GM21528 (cell line): ENCODE measurements at regions not wholly inside any gene's neighbourhood (a gene's known extent, or its start where the extent isn't known, plus 50 kb on each side); places are given as distances from the start of the nearest gene placed in this dataset.

Source experiments
- ATAC-seq: cut with Tn5 transposase; IDR thresholded peaks from one replicate; pipeline ENCODE4 v1.9.1; 2021; ENCODE audit warnings: mild to moderate bottlenecking, moderate library complexity; ENCODE audit not compliant: unreplicated experiment, low FRiP score

DNA sequence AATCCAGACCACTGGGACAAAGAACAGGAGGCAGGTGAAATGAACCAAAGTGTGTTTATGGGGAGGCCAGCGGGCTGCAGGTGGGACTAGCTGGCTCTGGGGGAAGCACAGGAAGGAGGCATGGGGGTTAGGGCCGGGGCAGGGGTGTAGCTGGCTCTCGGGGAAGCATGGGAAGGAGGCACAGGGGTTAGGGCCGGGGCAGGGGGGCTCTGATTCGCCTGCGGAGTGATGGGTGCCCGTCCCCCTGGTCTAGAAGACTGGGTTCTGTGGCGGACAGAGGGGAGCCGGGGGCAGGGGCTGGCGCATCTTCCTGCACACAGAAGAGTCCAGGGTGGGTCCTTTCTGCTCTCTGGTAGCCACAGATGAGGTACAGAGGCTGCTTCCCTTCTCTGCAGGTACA is 310.3 kb downstream of the TMEM121 start:
- ATAC-seq = no peak

DNA sequence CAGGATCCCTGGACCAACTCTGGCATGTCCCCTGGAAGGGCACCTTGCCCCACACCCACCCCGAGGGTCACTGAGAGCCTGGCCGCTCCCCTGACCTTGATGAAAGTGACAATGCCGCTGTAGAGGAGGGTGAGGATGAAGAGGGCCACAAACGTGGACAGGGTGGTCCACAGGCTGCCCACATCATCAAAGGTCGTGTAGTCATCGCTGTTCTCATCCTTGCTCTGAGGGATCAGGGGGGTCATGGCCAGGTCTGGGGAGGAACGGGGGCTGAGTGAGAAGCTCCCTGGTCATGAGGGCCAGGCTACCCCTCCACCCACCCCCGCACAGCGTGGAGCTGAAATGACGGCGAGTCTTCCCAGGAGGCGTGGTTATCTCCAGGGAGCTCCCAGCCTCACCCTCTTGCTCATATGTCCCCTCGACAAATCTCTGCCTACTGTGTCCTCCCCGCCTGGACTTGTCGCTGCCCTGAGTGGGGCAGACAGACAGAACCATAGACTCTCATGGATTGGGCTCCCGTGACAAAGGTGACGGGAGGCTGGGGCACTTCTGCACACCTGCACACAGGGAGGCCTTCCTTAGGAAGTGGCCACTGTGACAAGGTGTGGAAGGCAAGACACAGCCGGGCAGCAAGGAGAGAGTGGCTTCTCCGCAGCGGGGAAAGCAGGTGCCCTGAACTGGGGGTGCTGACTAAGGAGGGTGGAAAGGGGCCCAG is 311.1 kb downstream of the TMEM121 start:
- no peak for ATAC-seq

GRCh38 chr14:105838107-105838506 is 311.7 kb downstream of the TMEM121 start:
- ATAC-seq = no peak

GRCh38 chr14:105838591-105839424 is 312.4 kb downstream of the TMEM121 start:
- ATAC-seq = no peak

GRCh38 chr14:105839425-105840265 is 313.3 kb downstream of the TMEM121 start:
- no peak for ATAC-seq

DNA sequence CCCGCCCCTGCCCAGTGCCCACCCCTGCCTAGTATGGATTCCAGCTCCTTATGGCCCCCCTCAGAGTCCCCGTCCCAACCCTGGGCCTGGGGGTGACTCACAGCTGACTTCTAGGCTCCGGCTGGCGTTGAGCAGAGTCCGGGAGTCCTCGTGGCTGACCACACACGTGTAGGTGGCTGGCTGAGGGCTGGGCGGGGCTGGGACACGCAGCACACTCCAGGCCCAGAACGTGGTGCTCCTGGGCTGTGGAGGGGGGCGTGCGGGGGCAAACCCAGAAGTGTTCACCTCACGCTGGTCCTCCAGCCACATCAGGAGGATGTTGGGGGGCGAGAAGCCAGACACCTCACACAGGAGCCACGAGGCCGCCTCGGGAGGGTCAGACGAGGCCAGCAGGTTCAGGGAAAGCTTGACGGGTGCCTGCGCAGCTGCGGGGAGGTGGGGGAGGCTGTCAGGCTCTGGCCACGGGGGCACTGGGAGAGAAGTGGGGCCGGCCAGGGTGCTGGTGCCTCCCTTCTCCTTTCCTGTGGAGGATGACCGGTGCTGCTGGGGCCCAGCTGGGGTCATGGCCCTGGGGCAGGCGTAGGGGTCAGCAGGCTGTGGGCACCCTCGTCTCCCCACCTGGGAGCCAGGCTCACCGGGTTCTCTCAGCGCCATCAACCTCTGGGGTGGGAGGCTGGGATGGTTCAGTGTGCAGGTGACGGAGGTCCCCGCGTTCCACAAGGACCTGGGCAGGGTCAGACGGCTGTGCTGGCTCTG is 314.1 kb downstream of the TMEM121 start:
- ATAC-seq = no peak

DNA sequence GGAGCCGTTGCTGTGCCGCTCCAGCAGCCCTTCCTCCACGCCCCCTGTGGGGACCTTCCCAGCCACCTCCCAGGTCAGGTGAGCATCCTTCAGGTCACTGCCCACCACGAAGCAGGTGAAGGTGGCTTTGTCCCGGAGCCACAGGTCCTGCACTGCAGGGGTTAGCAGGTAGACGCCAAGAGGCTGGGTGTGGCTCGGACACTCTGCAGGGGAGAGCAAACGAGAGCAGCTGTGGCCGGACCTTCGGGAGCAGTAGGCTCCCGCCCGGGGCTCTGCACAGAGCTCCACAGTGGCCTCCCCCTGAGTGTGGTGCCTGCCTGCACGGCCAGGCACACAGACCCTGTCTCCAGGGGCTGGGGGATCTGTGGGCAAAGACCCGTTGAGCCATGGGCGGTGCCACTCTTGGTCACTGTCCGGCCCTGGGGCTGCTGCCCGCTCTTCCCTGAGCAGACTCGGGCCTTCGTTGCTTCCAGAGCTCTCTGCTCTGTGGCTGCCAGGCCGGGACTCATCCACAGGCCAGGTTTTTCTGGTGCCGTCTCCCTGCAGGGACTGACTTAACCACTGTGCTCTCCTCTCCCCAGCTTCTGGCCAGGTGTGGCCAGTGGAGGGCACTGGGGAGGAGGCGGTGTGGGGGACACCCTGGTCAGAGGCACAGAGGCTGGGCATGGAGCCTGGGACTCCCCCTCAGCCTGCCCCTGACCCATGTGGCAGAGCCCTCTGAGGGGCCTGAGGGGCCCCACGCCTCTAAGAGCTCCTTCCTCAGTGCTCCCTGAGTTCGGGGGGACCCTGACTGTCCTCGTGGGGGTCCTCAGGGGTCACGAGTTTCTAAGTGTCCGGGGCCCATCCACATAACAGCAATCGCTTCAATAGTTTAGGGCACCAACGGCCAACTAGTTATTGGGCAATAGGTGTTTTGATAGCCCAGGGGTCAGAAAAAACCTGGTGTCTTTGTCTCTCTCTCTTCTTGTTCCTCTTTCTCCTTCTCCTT is 314.9 kb downstream of the TMEM121 start:
- no peak for ATAC-seq

- no peak for ATAC-seq
Observed at GRCh38 chr14:105842105-105842504, 315.7 kb downstream of the TMEM121 start.

DNA sequence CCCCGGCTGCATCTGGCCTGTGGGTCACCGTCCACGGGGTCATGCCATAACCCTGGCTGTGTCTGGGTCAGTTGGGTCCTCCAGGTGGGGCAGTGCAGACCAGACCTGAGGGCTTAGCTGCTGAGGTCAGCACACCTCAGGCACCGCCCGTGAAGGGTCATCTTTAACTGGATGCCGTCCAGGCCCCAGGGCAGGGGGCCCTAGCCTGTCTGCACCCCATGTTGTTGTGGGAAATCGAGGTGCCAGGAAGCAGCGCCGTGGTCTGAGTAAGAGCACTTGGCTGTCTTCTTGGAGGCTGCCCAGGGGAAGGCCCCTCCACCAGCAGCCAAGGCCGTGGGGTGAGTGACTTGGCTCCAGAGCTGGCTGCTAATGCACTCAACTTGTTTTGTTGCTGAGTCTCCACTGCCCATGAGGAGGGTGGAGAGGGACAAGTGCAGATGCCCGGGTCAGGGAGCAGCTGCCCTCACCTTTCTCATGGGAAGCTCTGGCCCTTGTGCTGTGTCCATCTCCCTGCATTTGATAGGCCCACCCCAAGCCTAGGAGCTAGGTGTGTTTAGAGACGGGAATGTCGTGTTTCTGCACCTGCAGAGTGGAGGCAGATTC is 317.2 kb downstream of the TMEM121 start:
- no peak for ATAC-seq

DNA sequence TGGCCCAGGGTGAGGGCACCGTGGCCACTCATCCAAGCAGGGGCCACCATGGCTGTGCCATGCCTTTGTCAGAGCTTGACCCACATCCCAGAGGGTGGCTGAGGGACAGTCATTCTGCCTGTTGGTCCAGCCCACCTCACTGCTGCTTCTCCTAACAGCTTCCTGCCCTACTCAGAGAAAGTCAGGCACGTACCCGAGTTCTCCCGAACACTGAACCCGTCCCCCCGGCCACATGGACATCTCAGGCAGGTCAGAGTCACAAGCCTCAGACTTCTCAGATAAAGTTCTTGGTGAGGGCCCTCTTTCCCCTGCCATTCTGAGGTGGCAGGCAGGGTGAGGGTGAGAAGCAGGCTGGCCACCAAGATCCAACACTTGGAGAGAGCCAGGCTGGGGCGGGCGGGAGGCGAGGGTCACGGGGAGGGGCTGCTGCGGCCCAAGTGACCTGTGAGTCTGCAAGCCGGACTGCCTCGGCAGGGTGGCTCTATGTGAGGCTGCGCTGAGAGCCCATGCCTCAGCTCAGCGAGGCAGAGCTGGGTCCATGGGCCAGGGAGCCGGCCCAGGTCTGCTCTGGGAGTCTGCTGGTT is 317.8 kb downstream of the TMEM121 start:
- ATAC-seq = no peak

DNA sequence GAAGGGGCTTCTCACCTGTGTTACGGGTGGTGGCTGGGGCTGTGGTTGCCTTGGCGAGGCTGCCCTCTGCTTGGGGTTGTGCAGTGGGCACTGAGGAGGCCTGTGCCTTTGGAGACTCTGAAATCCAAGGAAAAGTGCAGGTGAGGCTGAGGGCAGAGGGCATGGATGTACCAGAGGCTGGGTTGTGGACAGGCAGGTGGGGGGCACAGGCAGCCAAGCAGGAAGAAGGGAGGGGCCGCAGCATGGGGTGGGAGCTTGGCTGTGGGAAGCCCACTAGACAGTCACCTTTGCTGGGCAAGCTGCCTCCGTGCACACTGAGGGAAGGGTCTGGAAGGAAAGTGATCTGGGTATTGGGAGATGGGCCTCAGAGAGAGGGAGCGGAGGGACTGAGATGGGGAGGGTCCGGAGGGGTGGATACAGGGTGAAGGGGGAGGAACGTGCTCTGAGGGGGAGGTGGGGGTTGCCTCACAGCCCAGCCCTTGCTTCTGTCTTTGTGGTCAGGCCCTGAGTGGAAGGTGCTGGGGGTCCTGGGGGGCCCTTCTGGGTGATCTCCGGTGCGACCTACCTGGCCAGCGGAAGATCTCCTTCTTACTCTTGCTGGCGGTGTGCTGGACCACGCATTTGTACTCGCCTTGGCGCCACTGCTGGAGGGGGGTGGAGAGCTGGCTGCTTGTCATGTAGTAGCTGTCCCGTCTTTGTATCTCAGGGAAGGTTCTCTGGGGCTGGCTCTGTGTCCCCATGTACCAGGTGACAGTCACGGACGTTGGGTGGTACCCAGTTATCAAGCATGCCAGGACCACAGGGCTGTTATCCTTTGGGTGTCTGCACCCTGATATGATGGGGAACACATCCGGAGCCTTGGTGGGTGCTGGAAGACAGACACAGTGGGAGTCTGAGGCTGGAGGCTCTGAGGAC is 318.7 kb downstream of the TMEM121 start:
- ATAC-seq = no peak

- no peak for ATAC-seq
Observed at GRCh38 chr14:105845725-105846309, 319.4 kb downstream of the TMEM121 start.

DNA sequence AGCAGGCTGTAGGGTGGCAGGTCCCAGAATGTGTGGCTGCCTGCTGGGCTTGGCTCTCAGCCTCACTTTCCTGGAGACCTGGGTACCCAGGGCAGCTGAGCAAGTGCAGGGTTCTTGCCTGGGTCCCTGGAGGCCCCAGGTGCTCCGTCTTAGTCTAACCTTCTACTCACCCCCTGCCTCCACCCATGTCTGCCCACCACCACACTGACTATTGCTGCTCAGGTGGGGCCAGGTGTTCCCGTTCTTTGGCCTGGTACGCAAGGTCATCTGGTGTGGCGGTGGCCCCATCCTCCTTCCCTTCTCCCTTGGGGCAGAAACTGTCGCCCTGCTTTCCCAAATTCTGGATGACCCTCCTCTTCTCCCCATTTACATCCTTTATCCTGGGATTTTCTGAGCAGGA is 319.9 kb downstream of the TMEM121 start:
- ATAC-seq = no peak

- ATAC-seq = no peak
Observed at GRCh38 chr14:105847400-105847799, 321.0 kb downstream of the TMEM121 start.

GRCh38 chr14:105848570-105848969 is 322.2 kb downstream of the TMEM121 start:
- no peak for ATAC-seq

DNA sequence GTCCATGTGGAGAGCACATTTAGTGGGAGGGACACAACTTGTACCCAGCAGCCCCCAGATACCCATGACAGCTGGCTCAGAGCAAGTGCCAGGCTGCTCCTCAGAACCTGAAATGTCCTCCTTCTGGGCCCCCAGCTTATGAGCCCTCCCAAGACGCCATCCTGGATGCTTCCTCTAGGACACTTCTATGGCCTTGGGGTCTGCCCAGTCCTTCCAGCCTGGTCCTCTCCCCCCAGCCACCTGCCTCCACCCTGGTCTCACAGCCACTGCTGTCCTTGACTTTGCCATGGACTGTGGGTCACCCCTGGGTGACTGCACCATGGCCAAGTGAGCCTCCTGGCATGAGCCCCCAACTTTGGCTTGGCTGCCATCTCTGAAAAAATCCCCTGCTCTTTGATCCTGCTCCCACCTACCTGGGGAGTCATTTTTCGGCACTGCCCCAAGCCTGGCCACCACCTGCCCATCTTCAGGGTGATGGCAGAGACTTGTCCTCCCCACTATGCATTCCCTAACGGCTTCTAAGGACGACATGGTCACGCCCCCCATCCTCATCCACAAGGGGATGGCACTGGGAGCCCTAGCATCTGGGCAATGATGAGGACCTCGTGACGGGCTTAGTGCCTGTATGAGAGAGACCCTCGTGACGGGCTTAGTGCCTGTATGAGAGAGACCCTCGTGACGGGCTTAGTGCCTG is 323.7 kb downstream of the TMEM121 start:
- ATAC-seq = no peak
